ENCODE measurements at regions not wholly inside any gene's neighbourhood (a gene's known extent, or its start where the extent isn't known, plus 50 kb on each side); places are given as distances from the start of the nearest gene placed in this dataset.

DNA sequence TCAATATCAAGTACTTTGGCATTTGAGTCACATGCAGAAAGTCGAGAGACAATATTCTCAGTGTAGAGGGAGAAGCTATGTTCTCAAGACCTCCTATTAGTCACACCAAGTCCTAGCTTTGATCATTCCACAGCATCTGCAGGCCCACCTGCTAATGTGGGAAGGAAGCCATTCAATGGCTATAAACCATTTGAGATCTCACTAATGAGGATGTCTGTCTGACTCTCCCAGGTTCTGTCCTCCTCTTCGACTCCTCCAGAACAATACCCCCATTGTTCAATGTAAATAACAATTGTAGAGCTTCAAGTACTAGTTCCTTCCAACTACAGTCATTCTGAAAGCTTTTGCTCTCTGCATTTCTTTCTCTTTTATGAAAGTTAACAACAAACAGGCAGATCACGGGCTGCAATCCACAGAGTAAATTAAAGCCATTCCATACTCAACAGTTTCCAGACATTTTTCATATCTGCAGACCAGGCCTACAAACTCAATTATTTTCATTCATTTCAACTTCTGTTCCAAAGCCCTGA, 140.2 kb upstream of the EDNRA start:
- ATAC-seq (peak; percentile 60), DNase-seq (ENCODE audit: low spot score) (no peak)
- H3K36me3 Mint-ChIP-seq: no peaks in the 10 kb centered on the region
- H3K27ac Mint-ChIP-seq: peak overlapping the region; percentile 58
- peaks cover 11% of the 10 kb centered on the region; the same call in 1 of the 2 replicates for H3K9me3 Mint-ChIP-seq
- no peaks in the 10 kb centered on the region for H3K27me3 Mint-ChIP-seq (ENCODE audit: low read depth)
- ChIA-PET CTCF (no interaction called here), POLR2A (no interaction called here)
- no peak overlapping the region for H3K4me3 Mint-ChIP-seq
- TF ChIP-seq TEAD4 (CRISPR knock-in tag; IDR thresholded peaks at IDR 0.05) (no peak), RORB (CRISPR knock-in tag; IDR thresholded peaks at IDR 0.05) (no peak), EMX1 (CRISPR knock-in tag; IDR thresholded peaks at IDR 0.05) (no peak)
- TF ChIP-seq, protein P1, sequence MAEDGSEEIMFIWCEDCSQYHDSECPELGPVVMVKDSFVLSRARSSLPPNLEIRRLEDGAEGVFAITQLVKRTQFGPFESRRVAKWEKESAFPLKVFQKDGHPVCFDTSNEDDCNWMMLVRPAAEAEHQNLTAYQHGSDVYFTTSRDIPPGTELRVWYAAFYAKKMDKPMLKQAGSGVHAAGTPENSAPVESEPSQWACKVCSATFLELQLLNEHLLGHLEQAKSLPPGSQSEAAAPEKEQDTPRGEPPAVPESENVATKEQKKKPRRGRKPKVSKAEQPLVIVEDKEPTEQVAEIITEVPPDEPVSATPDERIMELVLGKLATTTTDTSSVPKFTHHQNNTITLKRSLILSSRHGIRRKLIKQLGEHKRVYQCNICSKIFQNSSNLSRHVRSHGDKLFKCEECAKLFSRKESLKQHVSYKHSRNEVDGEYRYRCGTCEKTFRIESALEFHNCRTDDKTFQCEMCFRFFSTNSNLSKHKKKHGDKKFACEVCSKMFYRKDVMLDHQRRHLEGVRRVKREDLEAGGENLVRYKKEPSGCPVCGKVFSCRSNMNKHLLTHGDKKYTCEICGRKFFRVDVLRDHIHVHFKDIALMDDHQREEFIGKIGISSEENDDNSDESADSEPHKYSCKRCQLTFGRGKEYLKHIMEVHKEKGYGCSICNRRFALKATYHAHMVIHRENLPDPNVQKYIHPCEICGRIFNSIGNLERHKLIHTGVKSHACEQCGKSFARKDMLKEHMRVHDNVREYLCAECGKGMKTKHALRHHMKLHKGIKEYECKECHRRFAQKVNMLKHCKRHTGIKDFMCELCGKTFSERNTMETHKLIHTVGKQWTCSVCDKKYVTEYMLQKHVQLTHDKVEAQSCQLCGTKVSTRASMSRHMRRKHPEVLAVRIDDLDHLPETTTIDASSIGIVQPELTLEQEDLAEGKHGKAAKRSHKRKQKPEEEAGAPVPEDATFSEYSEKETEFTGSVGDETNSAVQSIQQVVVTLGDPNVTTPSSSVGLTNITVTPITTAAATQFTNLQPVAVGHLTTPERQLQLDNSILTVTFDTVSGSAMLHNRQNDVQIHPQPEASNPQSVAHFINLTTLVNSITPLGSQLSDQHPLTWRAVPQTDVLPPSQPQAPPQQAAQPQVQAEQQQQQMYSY (CRISPR knock-in tag; IDR thresholded peaks at IDR 0.05): no peak
- H3K4me1 Mint-ChIP-seq: peaks cover 15% of the 10 kb centered on the region

- ChIA-PET POLR2A (no interaction called here), CTCF (no interaction called here)
- Mint-ChIP-seq H3K36me3 (no peaks in the 10 kb centered on the region), H3K27ac (no peak overlapping the region), H3K4me1 (peaks cover 15% of the 10 kb centered on the region), H3K4me3 (no peak overlapping the region), H3K9me3 (peaks cover 11% of the 10 kb centered on the region; the same call in 1 of the 2 replicates), H3K27me3 (ENCODE audit: low read depth) (no peaks in the 10 kb centered on the region)
- DNase-seq (ENCODE audit: low spot score) (no peak), ATAC-seq (no peak)
- TF ChIP-seq KAT7 (CRISPR knock-in tag; IDR thresholded peaks at IDR 0.05; ENCODE audit: borderline replicate concordance) (no peak), CREM (CRISPR knock-in tag; IDR thresholded peaks at IDR 0.05) (no peak), JUN (CRISPR knock-in tag; IDR thresholded peaks at IDR 0.05) (no peak)
- TF ChIP-seq, protein P1 (CRISPR knock-in tag; IDR thresholded peaks at IDR 0.05): no peak
These were observed 137.2 kb upstream of the EDNRA start for GRCh38 chr4:147343692-147344091.

GRCh38 chr4:147345662-147346061, 135.2 kb upstream of the EDNRA start:
- ChIA-PET POLR2A (no interaction called here), CTCF (no interaction called here)
- DNase-seq (ENCODE audit: low spot score) (no peak), ATAC-seq (no peak)
- Mint-ChIP-seq H3K4me3 (no peak overlapping the region), H3K9me3 (peaks cover 6% of the 10 kb centered on the region; the same call in 1 of the 2 replicates), H3K36me3 (no peaks in the 10 kb centered on the region), H3K27me3 (ENCODE audit: low read depth) (no peaks in the 10 kb centered on the region), H3K4me1 (peaks cover 11% of the 10 kb centered on the region), H3K27ac (no peak overlapping the region)
- no peak for TF ChIP-seq IRF2 (CRISPR knock-in tag; IDR thresholded peaks at IDR 0.05; ENCODE audit: borderline replicate concordance, low read depth)
- no peak for TF ChIP-seq AFF4 (CRISPR knock-in tag; IDR thresholded peaks at IDR 0.05; ENCODE audit: borderline replicate concordance)
- TF ChIP-seq ZNF425 (CRISPR knock-in tag; conservative IDR thresholded peaks at IDR 0.05): no peak
- TF ChIP-seq PREB (CRISPR knock-in tag; IDR thresholded peaks at IDR 0.05; ENCODE audit: borderline replicate concordance): no peak
- TF ChIP-seq ZNF423 (CRISPR knock-in tag; IDR thresholded peaks at IDR 0.05): no peak
- no peak for TF ChIP-seq GABPB1 (CRISPR knock-in tag; IDR thresholded peaks at IDR 0.05)
- TF ChIP-seq ATF1 (CRISPR knock-in tag; IDR thresholded peaks at IDR 0.05): no peak
- TF ChIP-seq OVOL2 (CRISPR knock-in tag; IDR thresholded peaks at IDR 0.05; ENCODE audit: borderline replicate concordance): no peak
- no peak for TF ChIP-seq USF1 (CRISPR knock-in tag; IDR thresholded peaks at IDR 0.05)
- no peak for TF ChIP-seq EMX1 (CRISPR knock-in tag; IDR thresholded peaks at IDR 0.05)

Measured in WTC11 (cell line).